Nephron (organoid): ENCODE measurements at regions not wholly inside any gene's neighbourhood (a gene's known extent, or its start where the extent isn't known, plus 50 kb on each side); places are given as distances from the start of the nearest gene placed in this dataset.

Source experiments
- H3K27ac Mint-ChIP-seq, 3 experiments: 2 replicates each; pipeline ENCODE4 v1.8.0; 2020; ENCODE audit warnings: mixed read lengths in 3 of 3, mild to moderate bottlenecking in 2 of 3, moderate library complexity in 1 of 3
- H3K27me3 Mint-ChIP-seq: 2 replicates; pipeline ENCODE4 v1.8.0; 2021; ENCODE audit warnings: low read depth, mild to moderate bottlenecking, moderate library complexity, mixed read lengths
- H3K36me3 Mint-ChIP-seq: 2 replicates; pipeline ENCODE4 v1.8.0; 2020; ENCODE audit warnings: low read depth, mixed read lengths
- H3K4me1 Mint-ChIP-seq: 2 replicates; pipeline ENCODE4 v1.8.0; 2020; ENCODE audit warnings: mixed read lengths
- H3K4me3 Mint-ChIP-seq, 3 experiments: 2 replicates each; pipeline ENCODE4 v1.8.0; 2020; ENCODE audit warnings: mild to moderate bottlenecking in 3 of 3, mixed read lengths in 3 of 3, moderate library complexity in 2 of 3
- H3K9me3 Mint-ChIP-seq: 2 replicates; pipeline ENCODE4 v1.8.0; 2020; ENCODE audit warnings: mixed read lengths
- CTCF ChIP-seq, 3 experiments: fragments of 200-600 bp; sonication (generic); IDR thresholded peaks; one replicate each; pipeline ENCODE4 v1.5.0; 2021; ENCODE audit warnings: antibody characterized with exemption in 3 of 3; ENCODE audit not compliant: unreplicated experiment in 3 of 3

GRCh38 chr10:117926491-117926890 is 120.2 kb downstream of the RAB11FIP2 start:
- no peaks in the 10 kb centered on the region for H3K9me3 Mint-ChIP-seq
- H3K4me1 Mint-ChIP-seq, result no peaks in the 10 kb centered on the region
- H3K4me3 Mint-ChIP-seq, result no peak overlapping the region
- H3K36me3 Mint-ChIP-seq, result no peaks in the 10 kb centered on the region
- H3K27me3 Mint-ChIP-seq, result no peaks in the 10 kb centered on the region
- no peak overlapping the region for H3K27ac Mint-ChIP-seq
- TF ChIP-seq CTCF (IDR thresholded peaks at IDR 0.05; ENCODE audit: unreplicated experiment in 3 of 3), result no peak

- Mint-ChIP-seq H3K4me3 (no peak overlapping the region), H3K36me3 (no peaks in the 10 kb centered on the region), H3K9me3 (no peaks in the 10 kb centered on the region), H3K27me3 (no peaks in the 10 kb centered on the region), H3K4me1 (no peaks in the 10 kb centered on the region), H3K27ac (no peak overlapping the region)
- no peak for TF ChIP-seq CTCF (IDR thresholded peaks at IDR 0.05; ENCODE audit: unreplicated experiment in 3 of 3)
Measured at GRCh38 chr10:117927332-117927731, 119.4 kb downstream of the RAB11FIP2 start.

- H3K4me3 Mint-ChIP-seq, result no peak overlapping the region
Measured at GRCh38 chr10:117927871-117928270, 118.9 kb downstream of the RAB11FIP2 start.

GRCh38 chr10:117928281-117928680 is 118.5 kb downstream of the RAB11FIP2 start:
- no peaks in the 10 kb centered on the region for H3K27me3 Mint-ChIP-seq

More at GRCh38 chr10:117927871-117928270, 118.9 kb downstream of the RAB11FIP2 start:
- no peaks in the 10 kb centered on the region for H3K9me3 Mint-ChIP-seq
- H3K27ac Mint-ChIP-seq, result no peak overlapping the region
- H3K36me3 Mint-ChIP-seq, result no peaks in the 10 kb centered on the region
- no peaks in the 10 kb centered on the region for H3K4me1 Mint-ChIP-seq
- H3K27me3 Mint-ChIP-seq, result no peaks in the 10 kb centered on the region
- TF ChIP-seq CTCF (IDR thresholded peaks at IDR 0.05; ENCODE audit: unreplicated experiment in 3 of 3), result no peak

GRCh38 chr10:117928741-117929140 is 118.0 kb downstream of the RAB11FIP2 start:
- H3K27ac Mint-ChIP-seq, result no peak overlapping the region
- no peaks in the 10 kb centered on the region for H3K36me3 Mint-ChIP-seq
- H3K4me1 Mint-ChIP-seq, result no peaks in the 10 kb centered on the region
- no peaks in the 10 kb centered on the region for H3K27me3 Mint-ChIP-seq
- H3K9me3 Mint-ChIP-seq, result no peaks in the 10 kb centered on the region
- TF ChIP-seq CTCF (IDR thresholded peaks at IDR 0.05; ENCODE audit: unreplicated experiment in 3 of 3), result no peak
- no peak overlapping the region for H3K4me3 Mint-ChIP-seq

More at GRCh38 chr10:117928281-117928680, 118.5 kb downstream of the RAB11FIP2 start:
- H3K9me3 Mint-ChIP-seq, result no peaks in the 10 kb centered on the region
- no peak for TF ChIP-seq CTCF (IDR thresholded peaks at IDR 0.05; ENCODE audit: unreplicated experiment in 3 of 3)
- H3K4me3 Mint-ChIP-seq, result no peak overlapping the region
- H3K4me1 Mint-ChIP-seq, result no peaks in the 10 kb centered on the region
- no peak overlapping the region for H3K27ac Mint-ChIP-seq
- no peaks in the 10 kb centered on the region for H3K36me3 Mint-ChIP-seq

- no peaks in the 10 kb centered on the region for H3K36me3 Mint-ChIP-seq
- no peaks in the 10 kb centered on the region for H3K9me3 Mint-ChIP-seq
Measured at GRCh38 chr10:117929327-117930067, 117.2 kb downstream of the RAB11FIP2 start.

More at GRCh38 chr10:117929327-117930067, 117.2 kb downstream of the RAB11FIP2 start:
- Mint-ChIP-seq H3K27me3 (no peaks in the 10 kb centered on the region), H3K4me1 (no peaks in the 10 kb centered on the region), H3K27ac (no peak overlapping the region), H3K4me3 (no peak overlapping the region)
- no peak for TF ChIP-seq CTCF (IDR thresholded peaks at IDR 0.05; ENCODE audit: unreplicated experiment in 3 of 3)
